ENCODE measurements at regions not wholly inside any gene's neighbourhood (a gene's known extent, or its start where the extent isn't known, plus 50 kb on each side); places are given as distances from the start of the nearest gene placed in this dataset.

GRCh38 chr18:55811925-55812324 lies 223.9 kb upstream of the TCF4 start:
- TF ChIP-seq ZNF449 (tag by site-specific recombination; IDR thresholded peaks at IDR 0.05) (no peak), ZNF311 (tag by site-specific recombination; IDR thresholded peaks at IDR 0.05; ENCODE audit: borderline replicate concordance) (no peak), PRDM2 (tag by site-specific recombination; IDR thresholded peaks at IDR 0.05; ENCODE audit: borderline replicate concordance) (no peak), SALL2 (tag by site-specific recombination; IDR thresholded peaks at IDR 0.05; ENCODE audit: borderline replicate concordance) (no peak), TCF7L2 (IDR thresholded peaks at IDR 0.05; ENCODE audit: borderline replicate concordance, low read depth, low read length) (no peak), ATF2 (tag by site-specific recombination; IDR thresholded peaks at IDR 0.05; ENCODE audit: low read depth) (no peak), ZNF561 (tag by site-specific recombination; IDR thresholded peaks at IDR 0.05; ENCODE audit: borderline replicate concordance) (no peak), CTCF (tag by site-specific recombination; IDR thresholded peaks at IDR 0.05) (no peak)
